BJ (cell line): ENCODE measurements at regions not wholly inside any gene's neighbourhood (a gene's known extent, or its start where the extent isn't known, plus 50 kb on each side); places are given as distances from the start of the nearest gene placed in this dataset.

Experiments used
- CTCF ChIA-PET: fragments of 350-600 bp; formaldehyde crosslinking; extraction: SDS; loops from one replicate; lab custom pipeline; 2021; ENCODE audit warnings: antibody characterized with exemption, inconsistent platforms; lab: Yijun Ruan, JAX
- POLR2A ChIA-PET: fragments of 300-600 bp; sonication (Branson Sonifier 250); formaldehyde crosslinking; extraction: SDS; loops from one replicate; lab custom pipeline; 2021; ENCODE audit warnings: antibody characterized with exemption; lab: Charles Lee
- DNase-seq: peaks from one replicate; pipeline ENCODE4 v3.0.0-alpha.2; 2011; ENCODE audit warnings: low read depth
- H3K27me3 ChIP-seq: 2 replicates; pipeline ENCODE4 v1.6.0; 2011; ENCODE audit warnings: low read length; ENCODE audit not compliant: control insufficient read depth, insufficient read depth
- H3K36me3 ChIP-seq: 2 replicates; pipeline ENCODE4 v1.5.1; 2011; ENCODE audit warnings: low read length; ENCODE audit not compliant: control insufficient read depth, insufficient read depth
- H3K4me3 ChIP-seq: 2 replicates; pipeline ENCODE4 v1.5.1; 2011; ENCODE audit warnings: low read depth, mild to moderate bottlenecking, control low read depth, low read length
- TF ChIP-seq, protein P1 (sequence below): IDR thresholded peaks from 2 replicates; pipeline ENCODE4 v1.5.1; 2011; ENCODE audit warnings: low read depth, mild to moderate bottlenecking, control low read depth, inconsistent platforms, low read length, moderate library complexity; ENCODE audit not compliant: insufficient read depth

DNA sequence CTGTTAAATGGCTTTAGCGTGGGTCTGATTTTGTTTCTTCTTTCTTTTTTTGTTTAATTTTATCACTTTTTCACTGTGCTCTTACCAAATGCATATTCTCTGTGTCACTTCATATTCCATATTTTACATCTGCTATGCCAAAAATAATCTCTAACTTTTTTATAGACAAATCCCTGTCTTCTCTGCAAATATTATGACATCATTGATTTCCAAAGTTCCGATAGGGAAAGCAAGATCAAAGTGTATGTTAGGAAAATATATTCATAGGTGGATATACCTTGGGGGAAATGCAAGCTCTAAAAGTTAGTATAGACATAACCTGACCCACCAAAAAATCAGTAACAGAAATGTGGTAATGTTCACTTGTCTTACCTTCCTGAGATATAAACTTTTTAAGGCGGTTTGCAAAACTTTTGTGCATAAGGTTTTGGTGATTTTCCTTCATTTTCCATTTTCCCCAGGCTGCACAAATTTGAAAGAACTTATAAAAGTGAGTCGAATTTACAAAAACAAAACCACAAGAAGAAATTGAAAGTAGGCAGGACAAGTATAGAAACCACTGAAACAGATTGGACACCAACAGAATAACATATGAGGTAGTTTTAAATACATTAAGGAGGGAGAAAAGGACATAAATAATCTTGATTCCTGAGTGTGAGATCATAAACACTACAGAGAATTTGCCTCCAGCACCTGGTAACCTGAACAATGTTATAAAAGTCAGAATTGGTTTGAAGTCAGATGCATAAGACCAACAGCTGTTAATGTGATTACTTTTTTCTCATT, 63.1 kb upstream of the TFEC start:
- DNase-seq, result no peak
- Histone ChIP-seq H3K4me3 (no peak overlapping the region), H3K36me3 (no peaks in the 10 kb centered on the region), H3K27me3 (no peaks in the 10 kb centered on the region)
- TF ChIP-seq, protein P1, sequence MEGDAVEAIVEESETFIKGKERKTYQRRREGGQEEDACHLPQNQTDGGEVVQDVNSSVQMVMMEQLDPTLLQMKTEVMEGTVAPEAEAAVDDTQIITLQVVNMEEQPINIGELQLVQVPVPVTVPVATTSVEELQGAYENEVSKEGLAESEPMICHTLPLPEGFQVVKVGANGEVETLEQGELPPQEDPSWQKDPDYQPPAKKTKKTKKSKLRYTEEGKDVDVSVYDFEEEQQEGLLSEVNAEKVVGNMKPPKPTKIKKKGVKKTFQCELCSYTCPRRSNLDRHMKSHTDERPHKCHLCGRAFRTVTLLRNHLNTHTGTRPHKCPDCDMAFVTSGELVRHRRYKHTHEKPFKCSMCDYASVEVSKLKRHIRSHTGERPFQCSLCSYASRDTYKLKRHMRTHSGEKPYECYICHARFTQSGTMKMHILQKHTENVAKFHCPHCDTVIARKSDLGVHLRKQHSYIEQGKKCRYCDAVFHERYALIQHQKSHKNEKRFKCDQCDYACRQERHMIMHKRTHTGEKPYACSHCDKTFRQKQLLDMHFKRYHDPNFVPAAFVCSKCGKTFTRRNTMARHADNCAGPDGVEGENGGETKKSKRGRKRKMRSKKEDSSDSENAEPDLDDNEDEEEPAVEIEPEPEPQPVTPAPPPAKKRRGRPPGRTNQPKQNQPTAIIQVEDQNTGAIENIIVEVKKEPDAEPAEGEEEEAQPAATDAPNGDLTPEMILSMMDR, result no peak
- ChIA-PET POLR2A (no interaction called here), CTCF (no interaction called here)

DNA sequence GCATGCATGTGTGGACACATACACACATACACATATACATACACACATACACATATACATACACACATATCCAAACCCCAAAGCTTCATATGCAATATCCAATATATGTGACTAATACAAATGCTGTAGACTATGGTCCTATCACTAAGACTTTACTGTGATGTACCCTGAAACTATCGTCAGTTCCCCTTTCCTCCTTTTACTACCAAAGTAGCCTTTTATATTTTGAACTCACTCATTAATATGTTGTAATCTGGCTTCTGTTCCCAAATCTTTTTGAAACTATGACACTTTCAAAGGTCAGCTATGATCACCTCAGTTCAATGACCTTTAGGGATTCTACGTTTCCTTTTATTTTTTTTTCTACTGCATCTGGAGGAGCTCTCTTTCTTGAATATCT, 64.8 kb upstream of the TFEC start:
- TF ChIP-seq, protein P1, result no peak
- H3K36me3 ChIP-seq, result no peaks in the 10 kb centered on the region
- no peak overlapping the region for H3K4me3 ChIP-seq

DNA sequence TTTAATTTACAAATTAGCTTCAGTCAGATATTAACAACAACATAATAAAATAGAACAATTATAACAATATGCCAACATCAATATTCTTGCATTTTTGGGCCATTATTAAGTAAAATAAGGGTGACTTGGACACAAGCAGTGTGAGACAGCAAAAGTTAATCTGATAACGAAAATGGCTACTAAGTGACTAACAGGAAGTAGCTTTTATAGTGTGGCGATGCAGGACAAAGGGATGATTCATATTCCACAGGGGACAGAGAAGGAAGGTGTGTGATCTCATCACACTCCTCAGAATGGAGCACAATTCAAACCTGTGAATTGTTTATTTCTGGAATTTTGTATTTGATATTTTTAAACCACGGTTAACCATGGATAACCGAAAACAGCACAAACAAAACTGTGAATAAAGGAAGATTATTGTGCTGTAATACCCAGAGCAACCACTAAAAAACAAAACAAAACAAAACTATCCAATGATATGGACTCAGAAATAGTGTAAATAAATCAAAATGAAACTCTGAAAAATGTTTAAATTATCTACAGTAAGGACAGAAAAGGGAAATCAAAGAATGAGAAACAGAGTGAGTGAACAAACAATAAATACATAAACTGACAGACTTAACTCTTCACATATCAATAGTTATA, 66.9 kb upstream of the TFEC start:
- ChIA-PET POLR2A (no interaction called here), CTCF (interaction anchor here (1.0 kb wide), 1 partner anchor 77 kb away, joined by 3 read pairs; no protein-coding TSS in a partner anchor)
- DNase-seq, result peak; percentile 35
- no peaks in the 10 kb centered on the region for H3K36me3 ChIP-seq
- no peak overlapping the region for H3K4me3 ChIP-seq
- TF ChIP-seq, protein P1, result no peak
- H3K27me3 ChIP-seq, result no peaks in the 10 kb centered on the region

More for the DNA sequence above, 64.8 kb upstream of the TFEC start:
- DNase-seq, result no peak
- no peaks in the 10 kb centered on the region for H3K27me3 ChIP-seq
- ChIA-PET POLR2A (no interaction called here), CTCF (no interaction called here)

DNA sequence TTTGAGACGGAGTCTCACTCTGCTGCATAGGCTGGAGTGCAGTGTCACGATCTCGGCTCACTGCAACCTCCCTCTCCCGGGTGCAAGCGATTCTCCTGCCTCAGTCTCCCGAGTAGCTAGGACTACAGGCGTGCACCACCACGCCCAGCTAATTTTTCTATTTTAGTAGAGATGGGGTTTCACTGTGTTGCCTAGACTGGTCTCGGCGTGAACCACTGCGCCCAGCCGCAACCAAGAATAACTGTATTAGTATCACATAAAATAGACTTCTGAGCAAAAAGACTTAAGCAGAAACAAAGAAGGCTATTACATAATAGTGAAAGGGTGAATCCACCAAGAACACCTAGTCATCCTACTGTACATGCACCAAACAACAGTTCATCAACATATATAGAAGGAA, 67.6 kb upstream of the TFEC start:
- Histone ChIP-seq H3K36me3 (no peaks in the 10 kb centered on the region), H3K4me3 (no peak overlapping the region), H3K27me3 (no peaks in the 10 kb centered on the region)
- ChIA-PET CTCF (no interaction called here), POLR2A (no interaction called here)
- DNase-seq, result no peak
- TF ChIP-seq, protein P1, result no peak

DNA sequence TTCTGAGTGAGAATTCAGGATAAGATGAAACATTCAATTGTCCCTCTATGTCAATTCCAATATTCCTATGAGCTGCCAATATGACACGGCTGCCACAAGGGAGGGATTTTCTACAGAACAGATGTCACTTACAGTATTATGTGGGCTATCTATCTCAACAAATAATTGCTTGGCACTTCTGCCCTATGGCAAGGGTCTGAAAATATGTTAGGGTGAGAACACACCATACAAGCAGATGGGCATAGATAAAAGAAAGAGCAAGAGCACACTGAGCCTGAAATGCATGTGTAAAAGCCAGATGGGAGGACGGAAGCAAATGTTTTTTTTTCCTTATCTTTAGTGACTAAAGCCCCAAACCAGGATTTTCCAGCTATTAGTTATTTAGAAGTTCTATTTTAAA, 70.1 kb upstream of the TFEC start:
- Histone ChIP-seq H3K27me3 (no peaks in the 10 kb centered on the region), H3K4me3 (no peak overlapping the region), H3K36me3 (no peaks in the 10 kb centered on the region)
- no peak for DNase-seq
- ChIA-PET CTCF (interaction anchor here (0.5 to 0.6 kb wide), 2 partner anchors 19 to 840 kb away, joined by 3 read pairs; no protein-coding TSS in a partner anchor), POLR2A (no interaction called here)
- TF ChIP-seq, protein P1, result no peak
